HG02840 (cell line): ENCODE measurements at regions not wholly inside any gene's neighbourhood (a gene's known extent, or its start where the extent isn't known, plus 50 kb on each side); places are given as distances from the start of the nearest gene placed in this dataset.
"Not testable (repeated sequence)": the region's sequence is repeated elsewhere in the genome, so short reads cannot be mapped to it uniquely, and the experiment has no call there.

Experiments
- ATAC-seq: cut with Tn5 transposase; IDR thresholded peaks from one replicate; pipeline ENCODE4 v1.9.1; 2021; ENCODE audit warnings: mild to moderate bottlenecking, moderate library complexity, moderate number of reproducible peaks; ENCODE audit not compliant: unreplicated experiment, low FRiP score

DNA sequence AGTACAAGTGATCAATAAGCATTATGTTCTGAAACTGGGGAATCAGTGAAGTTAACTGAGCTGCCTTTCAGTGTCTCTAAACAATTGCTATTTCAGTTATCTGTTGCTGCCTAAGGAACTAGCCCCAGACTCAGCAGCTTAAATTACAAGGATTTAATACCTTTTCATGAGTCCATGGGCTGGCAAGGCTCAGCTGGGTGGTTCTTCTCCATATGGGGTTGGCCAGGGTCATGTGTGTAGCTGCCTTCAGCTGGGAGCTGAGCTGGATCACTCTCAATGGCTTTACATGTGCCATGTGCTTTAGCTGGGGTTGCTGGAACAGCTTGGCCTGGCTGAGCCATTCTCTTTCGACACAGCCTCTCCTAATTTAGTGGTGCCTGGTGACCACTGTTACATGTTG is 295.0 kb upstream of the NCAM1 start:
- no peak for ATAC-seq

DNA sequence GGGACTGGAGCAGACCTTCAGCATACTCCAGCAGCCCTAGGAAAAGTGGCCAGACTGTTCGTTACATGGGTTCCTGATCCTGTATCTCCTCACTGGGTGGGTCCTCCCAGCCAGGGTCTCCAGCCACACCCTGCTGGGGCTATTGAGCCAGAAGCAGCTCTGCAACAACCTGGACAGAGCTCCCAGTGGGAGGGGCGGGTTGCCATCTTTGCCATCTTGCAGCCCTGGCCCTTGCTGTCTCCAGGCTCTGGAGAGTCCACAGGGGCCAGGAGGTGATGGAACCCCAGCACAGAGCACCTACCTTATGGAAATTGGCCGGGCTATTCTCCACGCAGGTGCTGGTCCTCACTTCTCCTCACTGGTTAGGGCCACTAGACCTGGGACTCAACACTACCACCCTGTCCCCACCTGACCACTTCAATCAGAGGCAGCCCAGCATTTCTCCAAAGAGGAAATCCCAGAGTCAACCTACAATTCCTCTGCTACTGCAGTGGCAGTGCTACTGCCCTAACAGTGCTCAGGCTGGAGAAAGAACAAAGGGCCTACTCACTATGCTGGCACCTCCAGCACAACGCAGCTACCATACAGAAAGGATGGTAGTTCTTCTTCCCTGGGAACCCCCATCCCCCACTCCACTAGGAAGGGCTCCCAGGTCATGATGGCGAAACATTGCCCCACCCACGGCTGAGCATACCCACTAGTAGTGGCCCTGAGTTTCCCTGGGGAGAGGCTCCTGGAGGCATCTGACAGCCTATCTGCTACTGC is 290.2 kb upstream of the NCAM1 start:
- no peak for ATAC-seq

DNA sequence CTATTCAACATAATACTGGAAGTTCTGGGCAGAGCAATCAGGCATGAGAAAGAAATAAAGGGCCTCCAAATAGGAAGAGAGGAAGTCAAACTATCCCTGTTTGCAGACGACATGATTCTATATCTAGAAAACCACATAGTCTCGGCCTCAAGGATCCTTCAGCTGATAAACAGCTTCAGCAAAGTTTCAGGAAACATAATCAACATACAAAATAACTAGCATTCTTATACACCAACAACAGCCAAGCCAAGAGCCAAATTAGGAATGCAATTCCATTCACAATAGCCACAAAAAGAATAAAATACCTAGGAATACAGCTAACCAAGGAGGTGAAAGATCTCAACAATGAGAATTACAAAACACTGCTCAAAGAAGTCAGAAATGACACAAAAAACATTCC is 287.8 kb upstream of the NCAM1 start:
- not testable (repeated sequence) for ATAC-seq

DNA sequence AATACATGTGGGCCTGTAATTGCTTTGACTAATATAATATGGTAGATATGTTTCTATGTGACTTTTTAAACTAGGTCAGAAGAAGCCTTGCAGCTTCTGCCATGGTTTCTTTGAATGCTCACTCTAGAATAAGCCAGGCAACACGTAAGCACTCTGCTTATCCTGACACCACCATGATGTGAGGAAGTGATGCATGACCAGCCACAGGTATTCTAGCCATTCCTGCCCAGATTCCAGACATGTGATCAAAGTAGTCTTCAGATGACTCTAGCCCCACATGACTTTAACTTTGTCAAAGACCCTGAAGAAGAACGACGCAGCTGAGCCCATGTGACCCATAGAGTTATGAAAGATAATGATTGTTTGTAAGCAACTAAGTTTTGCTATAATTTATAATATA is 276.1 kb upstream of the NCAM1 start:
- no peak for ATAC-seq

DNA sequence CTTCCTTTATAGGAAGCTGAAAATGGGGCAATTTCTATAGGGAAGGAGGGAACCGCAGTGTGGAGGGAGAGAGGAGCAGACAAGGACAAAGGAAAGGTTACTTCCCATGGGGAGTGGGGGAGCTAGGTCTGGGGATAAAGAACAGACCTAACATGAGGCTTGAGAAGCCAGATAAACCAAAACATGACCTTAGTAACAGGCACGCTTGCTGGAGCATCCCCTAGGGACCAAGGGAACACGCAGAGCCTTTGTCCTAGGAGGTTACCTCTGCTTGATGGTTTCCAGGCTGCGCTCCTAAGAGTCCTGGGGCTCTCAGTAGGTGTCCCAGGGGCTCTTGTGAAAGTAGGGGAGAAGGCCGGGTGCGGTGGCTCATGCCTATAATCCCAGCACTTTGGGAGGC is 271.4 kb upstream of the NCAM1 start:
- no peak for ATAC-seq

DNA sequence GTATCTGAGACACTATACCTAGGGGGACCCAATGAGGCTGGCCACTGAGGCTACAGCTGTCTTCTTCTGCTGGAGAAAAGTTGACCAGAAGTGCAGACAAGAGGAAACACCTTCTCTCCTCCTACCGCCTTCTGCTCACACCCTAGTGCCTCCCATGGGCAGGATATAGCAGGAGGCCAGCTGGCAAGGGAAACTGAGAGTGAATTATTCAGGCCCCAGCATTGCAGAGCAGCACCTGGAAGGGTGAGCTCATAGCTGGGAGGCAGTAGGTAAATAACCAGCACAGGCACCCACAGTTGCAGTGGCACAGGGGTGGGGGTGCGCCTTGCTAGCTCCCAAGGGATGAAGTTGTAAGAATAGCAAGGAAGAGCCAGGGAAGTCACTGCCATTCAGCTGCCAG is 267.4 kb upstream of the NCAM1 start:
- no peak for ATAC-seq

DNA sequence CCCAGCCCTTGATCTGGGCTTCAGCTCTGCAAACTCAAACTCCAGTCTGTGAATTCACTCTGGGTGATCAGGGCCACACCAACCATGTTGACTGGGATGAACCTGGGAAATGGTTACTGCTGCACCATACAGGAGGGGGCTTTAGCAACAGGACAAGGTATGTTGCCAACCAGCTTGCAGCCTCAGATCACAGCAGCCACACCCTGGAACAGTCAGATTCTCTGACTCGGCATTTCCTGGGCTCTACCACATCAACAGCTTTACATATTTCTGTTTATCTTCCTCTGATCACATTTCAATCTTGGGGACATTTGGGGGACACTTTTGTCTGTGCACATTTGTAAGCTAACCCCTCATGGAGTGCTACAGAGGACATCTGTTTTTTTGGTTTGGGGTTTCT is 267.0 kb upstream of the NCAM1 start:
- no peak for ATAC-seq

DNA sequence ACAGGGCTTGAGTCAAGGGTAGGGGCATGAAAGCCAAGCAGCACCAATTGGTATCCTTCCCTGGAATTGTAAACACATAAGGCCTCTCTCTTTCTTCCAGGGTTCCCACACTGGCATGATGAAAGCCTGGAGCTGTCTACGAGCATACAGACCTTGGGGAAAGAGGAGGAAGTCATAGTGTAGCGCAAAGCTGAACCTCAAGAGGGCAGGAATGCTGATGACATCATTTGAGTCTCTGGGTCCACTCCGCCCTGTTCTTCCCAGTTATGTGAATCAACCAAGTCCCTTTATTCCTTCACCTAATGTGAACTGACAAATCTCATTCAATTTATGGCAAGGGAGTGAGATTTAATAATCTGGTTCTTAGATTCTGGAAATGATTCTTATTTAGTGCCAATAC is 266.4 kb upstream of the NCAM1 start:
- no peak for ATAC-seq

DNA sequence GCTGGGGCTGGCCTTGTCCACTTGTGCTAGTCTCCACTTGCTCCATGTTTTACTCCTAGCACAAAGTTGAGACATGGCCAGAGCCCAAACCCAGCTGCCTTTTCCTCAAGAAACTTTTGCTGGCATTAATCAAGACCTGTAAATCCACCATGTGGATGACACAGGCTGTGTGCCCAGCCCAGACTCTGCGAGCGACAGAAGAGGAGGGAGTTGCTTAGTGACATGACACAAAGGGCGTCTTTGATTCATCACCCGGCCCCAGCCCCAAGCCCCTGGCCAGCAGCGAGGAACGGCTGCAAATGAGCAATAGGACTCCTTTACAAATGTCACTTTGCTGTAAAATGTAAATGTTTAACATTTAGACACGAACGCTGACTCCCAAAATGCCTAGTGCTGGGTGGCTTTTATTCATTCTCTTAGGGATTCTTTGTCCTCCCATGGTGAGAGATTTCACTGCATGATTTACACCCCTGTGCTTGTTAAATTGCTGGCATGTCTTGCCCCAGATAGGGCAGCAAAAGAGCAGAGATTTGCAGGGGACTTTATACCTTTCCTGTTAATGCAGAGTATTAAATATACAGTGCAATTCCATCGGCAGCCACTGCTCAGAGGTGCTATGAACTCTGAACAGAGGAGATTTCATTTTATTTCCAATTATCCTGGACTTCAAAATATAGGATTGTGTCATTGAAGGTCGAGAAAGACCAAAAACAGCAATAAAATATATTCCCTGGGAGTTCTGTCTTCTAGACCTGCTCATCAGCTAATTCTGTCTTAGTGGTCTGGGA is 263.6 kb upstream of the NCAM1 start:
- no peak for ATAC-seq

DNA sequence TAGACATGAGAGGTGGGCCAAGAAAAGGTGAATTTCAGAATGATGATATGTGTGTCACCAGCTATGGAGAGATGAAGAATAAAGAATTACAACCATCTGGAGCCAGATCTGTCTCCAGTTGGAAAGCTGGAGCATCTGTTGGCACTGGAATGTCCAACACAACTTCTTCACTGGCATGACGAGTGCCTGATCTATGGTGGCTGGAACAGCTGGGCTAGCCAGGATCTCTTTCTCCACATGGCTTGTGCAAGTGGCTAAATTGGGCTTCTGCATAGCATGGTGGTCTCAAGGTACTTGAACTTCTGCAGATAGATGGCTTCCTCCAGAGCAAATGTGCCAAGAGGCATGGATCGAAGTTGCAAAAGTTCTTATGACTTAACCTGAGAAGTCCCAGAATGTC is 256.1 kb upstream of the NCAM1 start:
- ATAC-seq, result no peak

DNA sequence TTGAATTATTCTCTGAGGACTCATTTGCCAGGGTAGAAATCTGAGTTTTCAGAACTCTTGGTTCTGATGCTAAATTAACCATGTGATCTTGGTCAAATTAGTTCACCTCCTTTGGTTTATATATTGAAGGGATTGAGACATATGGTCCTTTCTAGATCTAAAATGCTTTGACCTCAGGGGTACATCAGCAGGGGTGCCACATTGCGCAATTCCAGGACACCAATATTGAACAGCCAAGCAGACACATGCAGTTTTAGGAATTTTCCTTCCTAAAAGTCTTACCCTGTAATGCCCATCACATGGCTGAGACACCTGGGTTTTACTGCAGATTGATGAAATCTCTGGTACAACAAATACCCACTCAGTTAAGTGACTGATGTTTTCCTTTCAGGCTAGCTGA is 254.4 kb upstream of the NCAM1 start:
- ATAC-seq, result no peak

DNA sequence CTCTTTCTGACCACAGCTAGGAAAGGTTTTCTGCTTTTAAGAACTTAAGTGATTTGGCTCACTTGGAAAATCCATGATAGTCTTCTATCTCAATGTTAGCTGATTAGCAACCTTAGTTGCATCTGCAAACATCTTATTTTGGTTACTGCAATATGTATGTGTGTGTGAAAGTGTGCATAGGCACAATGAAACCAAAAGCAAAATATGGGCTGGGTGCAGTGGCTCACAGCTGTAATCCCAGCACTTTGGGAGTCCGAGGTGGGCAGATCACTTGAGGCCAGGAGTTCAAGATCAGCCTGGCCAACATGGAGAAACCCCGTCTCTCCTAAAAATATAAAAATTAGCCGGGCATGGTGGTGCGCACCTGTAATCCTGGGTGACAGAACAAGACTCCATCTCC is 246.9 kb upstream of the NCAM1 start:
- not testable (repeated sequence) for ATAC-seq

DNA sequence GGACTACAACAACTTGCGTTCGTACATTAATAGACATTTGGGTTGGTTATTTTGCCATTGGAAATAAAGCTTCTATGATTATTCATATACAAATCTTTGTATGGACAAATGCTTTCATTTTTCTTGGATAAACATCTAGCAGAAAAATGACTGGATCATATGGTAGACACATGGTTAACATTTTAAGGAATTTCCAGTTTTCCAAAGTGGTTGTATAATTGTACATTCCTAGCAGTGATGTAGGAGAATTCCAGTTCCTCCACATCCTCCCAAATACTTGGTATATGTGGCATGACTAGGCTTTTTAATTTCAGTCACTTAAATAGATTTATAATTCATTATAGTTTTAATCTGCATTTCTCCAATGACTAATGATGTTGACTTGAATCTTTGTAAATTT is 246.2 kb upstream of the NCAM1 start:
- ATAC-seq, result no peak

DNA sequence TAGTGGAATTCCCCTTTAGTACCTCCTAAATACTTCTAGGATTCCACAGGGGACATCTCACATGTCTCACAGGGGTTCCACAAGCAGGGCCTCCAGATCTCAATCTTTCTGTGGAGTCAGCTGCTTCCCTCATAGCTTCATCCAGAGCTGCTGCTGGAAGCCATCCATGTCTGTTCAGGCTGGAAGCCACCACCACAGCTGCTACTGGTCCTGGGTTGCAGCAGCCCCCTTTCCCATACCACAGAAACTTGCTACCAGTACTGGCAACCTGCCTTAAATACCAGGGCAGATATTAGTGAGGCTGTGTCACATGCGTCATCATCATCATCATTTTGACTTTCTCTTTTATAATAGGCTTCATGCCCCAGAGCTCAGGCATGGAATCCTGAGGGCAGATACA is 242.7 kb upstream of the NCAM1 start:
- no peak for ATAC-seq

DNA sequence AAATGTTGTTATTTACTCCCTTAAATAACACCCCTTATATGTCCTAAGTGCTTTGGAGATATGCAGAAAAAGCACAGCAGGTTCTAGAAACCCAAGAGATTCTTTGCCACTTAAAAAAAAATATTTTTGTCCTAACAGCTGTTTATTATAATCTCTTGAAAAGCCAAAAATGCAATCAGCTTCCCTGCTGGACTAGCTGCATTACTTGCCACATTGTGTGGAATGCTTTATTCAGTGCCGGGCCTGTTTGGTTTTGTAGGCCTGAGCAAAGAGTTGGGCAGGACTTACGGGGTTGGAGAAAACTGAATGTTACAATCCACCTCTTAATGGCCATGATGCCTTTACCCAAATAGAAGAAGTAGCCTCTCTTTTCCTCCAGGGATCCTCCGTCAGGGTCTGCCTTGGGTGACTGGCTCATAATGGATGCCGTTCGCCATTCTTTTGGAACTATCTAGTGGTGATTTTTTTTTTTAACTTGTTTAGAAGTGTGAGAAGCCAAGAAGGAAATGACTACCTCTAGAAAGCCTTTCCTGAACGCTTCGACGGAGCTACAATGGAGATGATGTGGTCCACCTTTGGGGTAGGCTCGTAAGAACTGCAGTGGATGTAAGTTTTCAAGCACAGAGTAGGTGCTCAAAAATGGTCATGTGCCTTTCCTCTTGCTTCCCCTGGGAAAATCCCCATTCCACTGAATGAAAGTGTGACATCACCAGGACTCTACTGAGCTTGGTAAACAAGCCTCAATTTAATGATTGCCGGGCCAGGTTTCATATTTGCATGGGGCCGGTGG is 241.3 kb upstream of the NCAM1 start:
- no peak for ATAC-seq

DNA sequence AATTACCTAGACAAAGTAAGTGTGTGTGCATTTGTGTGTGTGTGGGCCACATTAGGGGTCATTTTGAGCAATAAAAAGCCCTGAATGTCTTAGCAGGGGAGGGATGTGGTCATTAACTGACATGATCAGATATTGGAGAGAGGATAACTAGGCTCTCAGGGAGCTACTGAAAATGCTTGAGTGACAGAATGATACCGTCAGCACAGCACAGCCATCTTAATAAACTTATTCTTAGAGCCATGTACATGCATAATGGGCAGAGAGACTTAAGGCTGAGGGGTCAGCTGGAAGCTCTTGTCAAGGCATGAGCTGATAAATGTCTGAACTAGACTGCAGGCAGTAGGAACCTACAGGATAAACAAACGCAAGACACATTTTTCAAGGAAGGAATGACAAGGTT is 239.1 kb upstream of the NCAM1 start:
- no peak for ATAC-seq

DNA sequence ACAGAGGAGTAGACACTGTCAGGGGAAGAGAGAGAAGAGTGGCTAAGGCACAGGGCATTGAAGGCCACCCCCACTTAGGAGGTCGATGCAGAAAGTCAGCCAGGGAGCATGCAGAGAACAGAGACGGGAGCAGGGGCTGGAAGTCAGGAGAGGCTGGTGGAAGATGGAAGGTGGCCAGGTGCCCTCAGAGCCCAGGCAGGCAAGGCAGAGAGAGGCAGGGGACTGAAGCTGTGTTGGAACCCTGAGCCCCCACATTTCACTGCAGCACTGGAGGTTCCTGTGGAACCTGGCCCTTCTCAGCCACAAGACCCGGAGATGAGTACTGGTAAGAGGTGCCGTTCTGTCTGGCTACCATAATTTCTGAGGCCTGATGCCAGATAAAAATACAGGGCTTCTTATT is 238.3 kb upstream of the NCAM1 start:
- ATAC-seq, result no peak

DNA sequence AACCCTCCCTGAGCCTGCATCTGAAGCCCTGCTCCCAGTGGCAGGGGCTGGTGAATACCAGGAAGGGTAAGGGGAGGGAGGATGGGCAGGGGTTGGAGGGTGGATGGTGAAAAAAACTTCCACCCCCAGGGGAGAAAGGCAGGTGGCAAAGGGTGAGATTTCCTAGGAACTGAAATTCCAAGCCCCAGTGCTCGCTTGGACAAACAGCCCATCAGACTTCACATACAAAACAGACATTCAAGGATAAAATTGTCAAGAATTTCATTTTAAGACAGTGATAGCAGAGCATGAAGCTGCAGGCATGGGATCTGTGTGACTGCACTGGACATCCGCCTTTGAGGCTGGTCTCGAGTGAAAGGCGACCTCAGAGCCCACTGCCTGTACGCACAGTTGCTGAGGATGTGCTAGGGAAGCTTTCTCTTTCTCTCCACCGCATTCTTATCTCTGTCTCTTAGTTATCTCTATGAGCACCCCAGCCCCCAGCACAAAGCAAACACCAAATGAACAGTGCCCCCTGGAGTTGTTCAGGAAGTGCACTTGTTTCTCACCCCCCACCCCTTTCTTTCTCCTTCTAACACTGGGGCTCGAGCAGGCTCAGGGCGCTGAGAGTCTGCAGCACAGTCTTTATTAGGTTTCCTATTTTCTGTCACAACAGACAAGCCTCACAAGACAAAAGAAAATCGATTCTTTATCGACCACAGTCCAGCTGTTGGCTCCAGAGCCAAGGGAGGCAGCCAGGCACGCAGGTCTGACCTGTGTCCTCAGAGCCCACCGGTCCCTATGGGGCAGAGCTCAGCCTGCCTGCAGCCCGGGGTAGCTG is 237.3 kb upstream of the NCAM1 start:
- ATAC-seq, result no peak

DNA sequence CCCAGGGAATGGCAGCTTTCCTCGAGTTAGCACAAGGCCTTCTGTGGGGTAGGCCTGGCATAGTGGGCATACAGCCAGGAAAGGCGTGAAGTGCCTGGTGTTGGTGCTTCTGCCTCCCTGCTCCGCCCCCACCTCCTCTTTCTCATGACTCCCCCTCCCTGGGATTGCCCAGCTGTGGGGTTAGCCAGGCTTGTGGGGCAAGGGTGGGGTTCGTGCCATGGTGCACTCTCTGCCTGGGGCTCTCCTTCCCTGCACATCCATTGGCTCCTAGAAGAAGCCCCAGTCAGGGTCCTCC is 236.8 kb upstream of the NCAM1 start:
- no peak for ATAC-seq

DNA sequence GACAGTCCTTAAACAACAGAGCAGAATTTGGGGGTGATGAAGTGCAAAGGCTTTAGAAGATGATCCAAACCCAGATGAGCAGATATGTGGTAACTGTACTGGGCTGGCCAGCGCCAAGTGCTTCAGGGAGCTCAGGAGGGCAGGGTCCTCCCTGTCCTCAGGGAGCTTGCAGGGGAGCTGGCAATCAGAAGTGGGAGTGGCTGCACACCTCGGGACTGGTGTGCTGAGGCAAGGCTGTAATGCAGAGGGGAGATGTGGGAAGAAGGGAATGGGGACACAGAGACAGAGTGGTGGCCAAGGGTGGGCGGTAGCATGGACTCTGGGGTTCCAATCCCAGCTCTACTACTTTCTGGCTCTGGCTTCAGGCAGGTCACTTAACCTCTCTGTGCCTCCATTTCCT is 235.6 kb upstream of the NCAM1 start:
- no peak for ATAC-seq

DNA sequence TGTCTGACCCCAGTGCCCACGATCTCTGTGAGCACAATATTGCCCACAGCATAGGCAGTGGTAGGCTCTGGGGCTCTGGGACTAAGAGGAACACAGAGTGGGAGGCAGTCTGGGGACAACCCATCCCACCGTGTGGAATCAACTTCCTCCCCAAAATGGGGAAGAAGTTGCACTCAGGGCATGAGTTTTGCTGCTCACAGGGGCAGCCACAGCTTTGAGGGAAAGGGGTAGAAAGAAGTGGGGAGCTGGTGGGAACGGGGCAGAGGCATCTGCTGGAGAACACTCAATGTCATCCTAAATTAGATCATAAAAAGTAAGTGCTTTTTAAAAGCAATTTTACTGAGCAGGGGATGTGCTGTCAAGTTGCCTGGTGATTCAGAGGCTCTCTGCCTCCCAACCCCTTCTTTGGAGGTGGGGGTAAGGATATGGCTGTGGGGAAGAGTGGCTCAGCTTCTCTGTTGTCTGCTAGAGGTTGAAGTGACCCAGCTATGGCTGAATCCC is 233.8 kb upstream of the NCAM1 start:
- no peak for ATAC-seq
